Islet of Langerhans (tissue), 1 donor: ENCODE measurements at regions not wholly inside any gene's neighbourhood (a gene's known extent, or its start where the extent isn't known, plus 50 kb on each side); places are given as distances from the start of the nearest gene placed in this dataset.
"Not testable (repeated sequence)": the region's sequence is repeated elsewhere in the genome, so short reads cannot be mapped to it uniquely, and the experiment has no call there.

Experiments
- FAIRE-seq: peaks from one replicate; lab custom pipeline; 2011; peaks lifted over from hg19 to GRCh38; lab: Jason Lieb, UNC

- FAIRE-seq = no peak
Measured at GRCh38 chr1:188061881-188062280, 1233.1 kb downstream of the PLA2G4A start.

- no peak for FAIRE-seq
Measured at GRCh38 chr1:188062456-188062855, 1233.7 kb downstream of the PLA2G4A start.

GRCh38 chr1:188065917-188066316, 1237.2 kb downstream of the PLA2G4A start:
- FAIRE-seq = no peak

- no peak for FAIRE-seq
Measured at GRCh38 chr1:188070848-188071247, 1242.1 kb downstream of the PLA2G4A start.

- FAIRE-seq = no peak
Measured at GRCh38 chr1:188089015-188089414, 1260.3 kb downstream of the PLA2G4A start.

- FAIRE-seq = no peak
Measured at GRCh38 chr1:188089461-188089860, 1260.7 kb downstream of the PLA2G4A start.

GRCh38 chr1:188096521-188096920, 1267.8 kb downstream of the PLA2G4A start:
- no peak for FAIRE-seq

- FAIRE-seq = no peak
Measured at GRCh38 chr1:188117436-188117835, 1288.7 kb downstream of the PLA2G4A start.

GRCh38 chr1:188122646-188123045, 1293.9 kb downstream of the PLA2G4A start:
- FAIRE-seq = no peak

GRCh38 chr1:188127507-188127906, 1298.8 kb downstream of the PLA2G4A start:
- no peak for FAIRE-seq

GRCh38 chr1:188128761-188129160, 1300.0 kb downstream of the PLA2G4A start:
- FAIRE-seq = no peak

- FAIRE-seq = no peak
Measured at GRCh38 chr1:188129856-188130838, 1301.4 kb downstream of the PLA2G4A start.

GRCh38 chr1:188137221-188137620, 1308.5 kb downstream of the PLA2G4A start:
- no peak for FAIRE-seq

GRCh38 chr1:188140958-188141357, 1312.2 kb downstream of the PLA2G4A start:
- no peak for FAIRE-seq

GRCh38 chr1:188154196-188154595, 1325.4 kb downstream of the PLA2G4A start:
- no peak for FAIRE-seq

- FAIRE-seq = no peak
Measured at GRCh38 chr1:188154761-188155160, 1326.0 kb downstream of the PLA2G4A start.

GRCh38 chr1:188155261-188155660, 1326.5 kb downstream of the PLA2G4A start:
- no peak for FAIRE-seq

- peak; percentile 70 for FAIRE-seq
Measured at GRCh38 chr1:188164459-188164858, 1335.7 kb downstream of the PLA2G4A start.

GRCh38 chr1:188166654-188167053, 1337.9 kb downstream of the PLA2G4A start:
- no peak for FAIRE-seq

GRCh38 chr1:188169971-188170370, 1341.2 kb downstream of the PLA2G4A start:
- no peak for FAIRE-seq

GRCh38 chr1:188170411-188170810, 1341.7 kb downstream of the PLA2G4A start:
- no peak for FAIRE-seq

GRCh38 chr1:188170935-188171334, 1342.2 kb downstream of the PLA2G4A start:
- FAIRE-seq = no peak

- FAIRE-seq = not testable (repeated sequence)
Measured at GRCh38 chr1:188182063-188182462, 1353.3 kb downstream of the PLA2G4A start.

- FAIRE-seq = no peak
Measured at GRCh38 chr1:188188317-188188716, 1359.6 kb downstream of the PLA2G4A start.
